ENCODE measurements at regions not wholly inside any gene's neighbourhood (a gene's known extent, or its start where the extent isn't known, plus 50 kb on each side); places are given as distances from the start of the nearest gene placed in this dataset.

DNA sequence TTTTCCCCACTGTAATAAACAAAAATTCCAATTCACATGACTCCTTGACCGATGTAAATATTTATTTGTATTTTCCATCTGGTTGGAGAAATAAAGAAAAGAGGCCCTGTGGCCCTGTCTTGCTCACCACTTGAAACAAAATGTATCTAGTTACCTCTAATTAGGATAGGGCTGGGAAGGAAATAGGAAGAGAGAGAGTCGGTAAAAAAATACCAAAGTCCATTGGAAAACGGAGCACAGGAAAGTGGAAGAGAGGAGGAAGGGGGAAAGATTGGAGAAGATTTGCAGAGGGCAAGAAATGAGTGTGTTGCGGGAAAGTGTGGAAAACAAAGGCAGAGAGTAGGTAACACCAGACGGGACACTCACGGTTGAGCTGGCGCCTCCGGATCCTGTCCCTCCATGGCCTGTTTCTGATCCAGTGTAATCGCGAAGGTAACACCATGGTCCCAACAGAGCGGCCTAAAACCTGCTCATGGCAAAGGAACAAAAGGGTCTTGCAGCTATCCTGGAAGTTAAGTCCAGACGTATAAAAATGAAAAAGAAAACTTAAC is 105.8 kb upstream of the RIPOR2 start:
- Histone ChIP-seq H4K20me1 (ENCODE audit: insufficient read depth, low read length) (no peaks in the 10 kb centered on the region), H3K27ac (ENCODE audit: low read length) (peak overlapping the region; percentile 84), H3K9ac (ENCODE audit: low read depth, low read length) (peak overlapping the region; percentile 72), H3K4me3 (ENCODE audit: low read depth in 1 of 2, low read length in 2 of 2) (peak overlapping the region; percentile 50 to 59), H3K4me1 (ENCODE audit: insufficient read depth, low read length) (peaks cover 66% of the 10 kb centered on the region), H3K79me2 (ENCODE audit: insufficient read depth, low read length) (peaks cover 61% of the 10 kb centered on the region), H3K4me2 (ENCODE audit: insufficient read depth, low read length) (peak overlapping the region; percentile 81), H2AFZ (ENCODE audit: low read depth, low read length) (peak overlapping the region; percentile 75), H3K9me3 (ENCODE audit: insufficient read depth, low read length, severe bottlenecking) (no peaks in the 10 kb centered on the region), H3K36me3 (ENCODE audit: insufficient read depth, low read length) (peaks cover 3% of the 10 kb centered on the region; the same call in 1 of the 2 replicates), H3K27me3 (ENCODE audit: insufficient read depth, low read length, poor library complexity) (no peaks in the 10 kb centered on the region)
- peak; percentile 51 for DNase-seq
- TF ChIP-seq CTCF (IDR thresholded peaks at IDR 0.05; ENCODE audit: borderline replicate concordance, extremely low read depth, low read length, poor library complexity, severe bottlenecking): no peak
- no peak for TF ChIP-seq EZH2 (IDR thresholded peaks at IDR 0.05; ENCODE audit: borderline replicate concordance, low read depth, low read length, severe bottlenecking)
- peak; percentile 56 for ATAC-seq (ENCODE audit: insufficient read depth, low read depth)

DNA sequence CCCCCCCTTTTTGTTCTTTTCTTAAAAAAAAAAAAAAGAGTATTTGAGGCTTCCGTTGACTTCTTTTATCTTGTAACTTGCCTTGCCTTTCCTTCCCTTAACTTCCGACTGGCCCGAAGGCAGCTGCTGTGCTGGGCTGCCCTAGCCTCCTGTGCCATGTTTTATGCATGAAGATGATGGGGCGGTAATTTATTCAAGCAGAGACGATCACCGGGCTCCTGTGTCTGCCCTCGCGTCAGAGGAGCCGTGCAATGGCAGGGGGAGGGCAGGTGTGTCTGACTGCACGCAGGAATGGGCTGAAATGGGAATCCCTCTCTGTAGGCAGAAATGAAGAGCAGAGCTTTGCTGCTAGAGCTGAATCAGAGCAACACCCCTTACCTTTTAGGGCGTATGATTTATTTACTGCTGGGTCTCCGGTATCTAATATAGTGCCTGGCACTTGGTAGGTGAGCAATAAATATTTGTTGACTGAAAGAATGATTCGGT is 106.3 kb upstream of the RIPOR2 start:
- ATAC-seq (ENCODE audit: insufficient read depth, low read depth): peak; percentile 75
- no peaks in the 10 kb centered on the region for H3K9me3 ChIP-seq (ENCODE audit: insufficient read depth, low read length, severe bottlenecking)
- TF ChIP-seq EZH2 (IDR thresholded peaks at IDR 0.05; ENCODE audit: borderline replicate concordance, low read depth, low read length, severe bottlenecking) (no peak), CTCF (IDR thresholded peaks at IDR 0.05; ENCODE audit: borderline replicate concordance, extremely low read depth, low read length, poor library complexity, severe bottlenecking) (no peak)
- no peaks in the 10 kb centered on the region for H3K27me3 ChIP-seq (ENCODE audit: insufficient read depth, low read length, poor library complexity)
- peak overlapping the region; percentile 84 for H3K27ac ChIP-seq (ENCODE audit: low read length)
- peak overlapping the region; percentile 81 for H3K4me2 ChIP-seq (ENCODE audit: insufficient read depth, low read length)
- DNase-seq: peak; percentile 74
- H3K9ac ChIP-seq (ENCODE audit: low read depth, low read length): peak overlapping the region; percentile 72
- H3K36me3 ChIP-seq (ENCODE audit: insufficient read depth, low read length): peaks cover 3% of the 10 kb centered on the region; the same call in 1 of the 2 replicates
- H2AFZ ChIP-seq (ENCODE audit: low read depth, low read length): peak overlapping the region; percentile 75
- peaks cover 56% of the 10 kb centered on the region for H3K79me2 ChIP-seq (ENCODE audit: insufficient read depth, low read length)
- peak overlapping the region; percentile 50 to 59; a peak in 3 of 4 replicates for H3K4me3 ChIP-seq (ENCODE audit: low read depth in 1 of 2, low read length in 2 of 2)
- no peaks in the 10 kb centered on the region for H4K20me1 ChIP-seq (ENCODE audit: insufficient read depth, low read length)
- peaks cover 61% of the 10 kb centered on the region for H3K4me1 ChIP-seq (ENCODE audit: insufficient read depth, low read length)

DNA sequence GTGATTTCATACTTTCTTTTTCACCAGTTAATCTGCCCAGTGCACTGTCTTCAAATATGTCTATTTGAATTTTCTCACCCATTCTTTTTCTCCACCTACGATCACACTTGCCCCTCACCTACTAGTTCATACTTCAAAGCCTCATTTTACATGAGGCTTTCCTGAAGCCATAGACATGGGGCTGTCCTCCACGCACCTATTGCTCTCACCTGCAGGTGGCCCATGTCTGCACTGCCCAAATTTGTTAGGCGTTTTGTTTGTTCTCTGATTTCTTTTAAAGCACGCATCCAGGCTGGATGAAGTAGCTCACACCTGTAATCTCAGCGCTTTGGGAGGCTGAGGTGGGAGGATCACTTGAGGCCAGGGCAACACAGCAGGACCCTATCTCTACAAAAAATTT is 106.8 kb upstream of the RIPOR2 start:
- H3K9me3 ChIP-seq (ENCODE audit: insufficient read depth, low read length, severe bottlenecking): no peaks in the 10 kb centered on the region
- peaks cover 52% of the 10 kb centered on the region for H3K79me2 ChIP-seq (ENCODE audit: insufficient read depth, low read length)
- H3K9ac ChIP-seq (ENCODE audit: low read depth, low read length): peak overlapping the region; percentile 72
- peak overlapping the region; percentile 84 for H3K27ac ChIP-seq (ENCODE audit: low read length)
- DNase-seq (peak; percentile 47), ATAC-seq (ENCODE audit: insufficient read depth, low read depth) (peak; percentile 42)
- H3K36me3 ChIP-seq (ENCODE audit: insufficient read depth, low read length): peaks cover 3% of the 10 kb centered on the region; the same call in 1 of the 2 replicates
- no peaks in the 10 kb centered on the region for H4K20me1 ChIP-seq (ENCODE audit: insufficient read depth, low read length)
- peak overlapping the region; percentile 50 to 59; a peak in 3 of 4 replicates for H3K4me3 ChIP-seq (ENCODE audit: low read depth in 1 of 2, low read length in 2 of 2)
- peak overlapping the region; percentile 75 for H2AFZ ChIP-seq (ENCODE audit: low read depth, low read length)
- peaks cover 56% of the 10 kb centered on the region for H3K4me1 ChIP-seq (ENCODE audit: insufficient read depth, low read length)
- peak overlapping the region; percentile 81 for H3K4me2 ChIP-seq (ENCODE audit: insufficient read depth, low read length)
- no peaks in the 10 kb centered on the region for H3K27me3 ChIP-seq (ENCODE audit: insufficient read depth, low read length, poor library complexity)
- peak; percentile 59 for TF ChIP-seq CTCF (IDR thresholded peaks at IDR 0.05; ENCODE audit: borderline replicate concordance, extremely low read depth, low read length, poor library complexity, severe bottlenecking)
- TF ChIP-seq EZH2 (IDR thresholded peaks at IDR 0.05; ENCODE audit: borderline replicate concordance, low read depth, low read length, severe bottlenecking): no peak

Data from DND-41 (cell line).